OCI-LY7 (cell line): ENCODE measurements at regions not wholly inside any gene's neighbourhood (a gene's known extent, or its start where the extent isn't known, plus 50 kb on each side); places are given as distances from the start of the nearest gene placed in this dataset.

Experiments
- BruUV-seq: library from RNA; stranded (reverse); fragments of 400-500 nt; replicated peaks from 2 replicates; lab custom pipeline; 2021; lab: Mats Ljungman, UMichigan
- CTCF ChIA-PET: fragments of 300-600 bp; sonication (Branson Sonifier 250); formaldehyde crosslinking; loops from one replicate; lab custom pipeline; 2022; ENCODE audit warnings: antibody characterized with exemption; ENCODE audit not compliant: unreplicated experiment; lab: Charles Lee
- POLR2A ChIA-PET: fragments of 300-600 bp; sonication (Branson Sonifier 250); formaldehyde crosslinking; loops from one replicate; lab custom pipeline; 2022; ENCODE audit warnings: antibody characterized with exemption; lab: Charles Lee
- DNase-seq: peaks from one replicate; pipeline ENCODE4 v3.0.0-alpha.2; 2015; ENCODE audit warnings: low spot score
- H2AFZ ChIP-seq: fragments of 200-600 bp; sonication (generic), shearing (Covaris generic); 2 replicates; pipeline ENCODE4 v1.6.1; 2014; ENCODE audit warnings: mild to moderate bottlenecking, antibody characterized with exemption, low read length, moderate library complexity
- H3K27ac ChIP-seq: fragments of 200-600 bp; sonication (generic); 2 replicates; pipeline ENCODE4 v1.5.1; 2014; ENCODE audit warnings: mixed run types, low read depth, mild to moderate bottlenecking, moderate library complexity, low read length, inconsistent platforms; ENCODE audit not compliant: poor library complexity, severe bottlenecking
- H3K36me3 ChIP-seq: fragments of 200-600 bp; sonication (generic); 2 replicates; pipeline ENCODE4 v1.6.1; 2014; ENCODE audit warnings: mild to moderate bottlenecking, antibody characterized with exemption, low read length, moderate library complexity, mixed read lengths; ENCODE audit not compliant: insufficient read depth
- H3K4me1 ChIP-seq: fragments of 200-600 bp; sonication (generic); 2 replicates; pipeline ENCODE4 v1.5.1; 2014; ENCODE audit warnings: mild to moderate bottlenecking, low read length; ENCODE audit not compliant: insufficient read depth, poor library complexity, severe bottlenecking
- H3K4me2 ChIP-seq: fragments of 200-600 bp; sonication (generic); 2 replicates; pipeline ENCODE4 v1.6.1; 2014; ENCODE audit warnings: mild to moderate bottlenecking, low read length
- H3K4me3 ChIP-seq: fragments of 200-600 bp; sonication (generic); 2 replicates; pipeline ENCODE4 v1.5.1; 2014; ENCODE audit warnings: mild to moderate bottlenecking, low read depth, low read length; ENCODE audit not compliant: poor library complexity, severe bottlenecking
- H3K79me2 ChIP-seq: fragments of 200-600 bp; sonication (generic); 2 replicates; pipeline ENCODE4 v1.6.1; 2016; ENCODE audit warnings: low read depth, mild to moderate bottlenecking, low read length, moderate library complexity, mixed read lengths; ENCODE audit not compliant: insufficient read depth
- H3K9me2 ChIP-seq: fragments of 200-600 bp; sonication (generic); 2 replicates; pipeline ENCODE4 v1.6.1; 2016; ENCODE audit warnings: mild to moderate bottlenecking, low read length, mixed read lengths; ENCODE audit not compliant: insufficient read depth
- H3K9me3 ChIP-seq: fragments of 200-600 bp; sonication (generic); 2 replicates; pipeline ENCODE4 v1.6.1; 2014; ENCODE audit warnings: mild to moderate bottlenecking, mixed run types, low read length, mixed read lengths
- H4K20me1 ChIP-seq: fragments of 200-600 bp; sonication (generic); 2 replicates; pipeline ENCODE4 v1.6.1; 2014; ENCODE audit warnings: mild to moderate bottlenecking, antibody characterized with exemption, low read length, moderate library complexity, mixed read lengths; ENCODE audit not compliant: insufficient read depth
- EZH2phosphoT487 ChIP-seq: fragments of 200-600 bp; sonication (generic); IDR thresholded peaks from 2 replicates; pipeline ENCODE4 v1.6.1; 2018; ENCODE audit warnings: low read depth, borderline replicate concordance, mild to moderate bottlenecking, mixed run types, antibody characterized with exemption, low read length, moderate library complexity, mixed read lengths
- intact Hi-C: fragments of 100-400 bp; cut with micrococcal nuclease; formaldehyde crosslinking; loops from one replicate; pipeline ENCODE4 v1.10.0; 2022; ENCODE audit not compliant: unreplicated experiment
- TF ChIP-seq, protein P1 (sequence below): fragments of 200-600 bp; sonication (generic); conservative IDR thresholded peaks from 2 replicates; pipeline ENCODE4 v1.5.1; 2014; ENCODE audit warnings: mild to moderate bottlenecking, antibody characterized with exemption, low read length, moderate library complexity, mixed read lengths

DNA sequence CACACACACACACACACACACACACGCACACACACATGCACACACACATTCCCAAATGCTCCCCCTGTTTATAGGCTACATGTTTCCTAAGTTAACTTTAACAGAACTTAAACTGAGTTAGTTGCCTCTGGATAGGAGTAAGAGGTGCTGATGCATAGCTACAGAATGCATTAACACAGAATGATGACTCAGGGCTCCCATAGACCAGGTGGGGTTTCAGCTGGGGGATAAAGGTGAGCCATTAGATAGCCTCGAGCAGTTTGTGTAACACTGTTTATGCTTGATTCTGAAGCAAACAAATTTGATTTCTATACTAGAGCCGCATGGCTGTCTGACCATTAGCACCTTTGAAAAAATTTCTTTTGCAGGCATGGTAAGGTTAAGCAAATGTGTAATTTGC, 741.0 kb downstream of the PLCL1 start:
- Histone ChIP-seq H3K4me2 (no peak overlapping the region), H3K4me1 (peaks cover 11% of the 10 kb centered on the region), H3K79me2 (no peaks in the 10 kb centered on the region), H3K9me2 (no peaks in the 10 kb centered on the region), H4K20me1 (no peaks in the 10 kb centered on the region), H3K4me3 (no peak overlapping the region), H3K9me3 (no peaks in the 10 kb centered on the region; the same call in 1 of the 2 replicates), H3K36me3 (no peaks in the 10 kb centered on the region), H3K27ac (no peak overlapping the region), H2AFZ (no peak overlapping the region)
- ChIA-PET CTCF (no interaction called here), POLR2A (interaction anchor here (1.1 kb wide), 1 partner anchor 9 kb away, joined by 5 read pairs; no protein-coding TSS in a partner anchor)
- no peak for DNase-seq
- TF ChIP-seq EZH2phosphoT487 = no peak
- TF ChIP-seq, protein P1, sequence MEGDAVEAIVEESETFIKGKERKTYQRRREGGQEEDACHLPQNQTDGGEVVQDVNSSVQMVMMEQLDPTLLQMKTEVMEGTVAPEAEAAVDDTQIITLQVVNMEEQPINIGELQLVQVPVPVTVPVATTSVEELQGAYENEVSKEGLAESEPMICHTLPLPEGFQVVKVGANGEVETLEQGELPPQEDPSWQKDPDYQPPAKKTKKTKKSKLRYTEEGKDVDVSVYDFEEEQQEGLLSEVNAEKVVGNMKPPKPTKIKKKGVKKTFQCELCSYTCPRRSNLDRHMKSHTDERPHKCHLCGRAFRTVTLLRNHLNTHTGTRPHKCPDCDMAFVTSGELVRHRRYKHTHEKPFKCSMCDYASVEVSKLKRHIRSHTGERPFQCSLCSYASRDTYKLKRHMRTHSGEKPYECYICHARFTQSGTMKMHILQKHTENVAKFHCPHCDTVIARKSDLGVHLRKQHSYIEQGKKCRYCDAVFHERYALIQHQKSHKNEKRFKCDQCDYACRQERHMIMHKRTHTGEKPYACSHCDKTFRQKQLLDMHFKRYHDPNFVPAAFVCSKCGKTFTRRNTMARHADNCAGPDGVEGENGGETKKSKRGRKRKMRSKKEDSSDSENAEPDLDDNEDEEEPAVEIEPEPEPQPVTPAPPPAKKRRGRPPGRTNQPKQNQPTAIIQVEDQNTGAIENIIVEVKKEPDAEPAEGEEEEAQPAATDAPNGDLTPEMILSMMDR = no peak
- BruUV-seq = no TSS peak
- intact Hi-C loops = no loop called here

- H3K9me2 ChIP-seq = no peaks in the 10 kb centered on the region
- no peaks in the 10 kb centered on the region; the same call in 1 of the 2 replicates for H3K9me3 ChIP-seq
- POLR2A ChIA-PET = no interaction called here
- H4K20me1 ChIP-seq = no peaks in the 10 kb centered on the region
- BruUV-seq = no TSS peak
- H3K36me3 ChIP-seq = no peaks in the 10 kb centered on the region
- peaks cover 11% of the 10 kb centered on the region for H3K4me1 ChIP-seq
- intact Hi-C loops = no loop called here
- DNase-seq = no peak
- TF ChIP-seq, protein P1 = no peak
- no peak for TF ChIP-seq EZH2phosphoT487
- CTCF ChIA-PET = no interaction called here
- H3K4me2 ChIP-seq = no peak overlapping the region
- no peak overlapping the region for H3K27ac ChIP-seq
- H3K4me3 ChIP-seq = no peak overlapping the region
- H2AFZ ChIP-seq = no peak overlapping the region
- H3K79me2 ChIP-seq = no peaks in the 10 kb centered on the region
Measured at GRCh38 chr2:198544461-198544860, 740.1 kb downstream of the PLCL1 start.

- H3K27ac ChIP-seq = no peak overlapping the region
- H3K9me3 ChIP-seq = no peaks in the 10 kb centered on the region; the same call in 1 of the 2 replicates
- H3K4me2 ChIP-seq = no peak overlapping the region
- CTCF ChIA-PET = no interaction called here
- no peaks in the 10 kb centered on the region for H3K79me2 ChIP-seq
- no peak overlapping the region for H2AFZ ChIP-seq
- no peak for DNase-seq
- no TSS peak for BruUV-seq
- peaks cover 17% of the 10 kb centered on the region for H3K4me1 ChIP-seq
- H4K20me1 ChIP-seq = no peaks in the 10 kb centered on the region
- POLR2A ChIA-PET = no interaction called here
- H3K9me2 ChIP-seq = no peaks in the 10 kb centered on the region
- intact Hi-C loops = no loop called here
- H3K36me3 ChIP-seq = no peaks in the 10 kb centered on the region; the same call in 1 of the 2 replicates
- H3K4me3 ChIP-seq = no peak overlapping the region
- no peak for TF ChIP-seq EZH2phosphoT487
- TF ChIP-seq, protein P1 = no peak
Measured at GRCh38 chr2:198534756-198535155, 730.4 kb downstream of the PLCL1 start.
